ENCODE measurements at regions not wholly inside any gene's neighbourhood (a gene's known extent, or its start where the extent isn't known, plus 50 kb on each side); places are given as distances from the start of the nearest gene placed in this dataset.

- Histone ChIP-seq H3K27me3 (ENCODE audit: insufficient read depth, low read length) (peaks cover 6% of the 10 kb centered on the region; the same call in 1 of the 2 replicates), H3K4me1 (ENCODE audit: control insufficient read depth in 1 of 2, insufficient read depth in 2 of 2, low read length in 2 of 2) (no peaks in the 10 kb centered on the region), H4K20me1 (ENCODE audit: insufficient read depth) (no peaks in the 10 kb centered on the region), H3K4me2 (ENCODE audit: low read length) (no peak overlapping the region), H3K79me2 (ENCODE audit: insufficient read depth, low read length) (no peaks in the 10 kb centered on the region), H3K36me3 (ENCODE audit: control insufficient read depth in 1 of 2, insufficient read depth in 2 of 2, low read length in 2 of 2) (no peaks in the 10 kb centered on the region), H3K27ac (ENCODE audit: low read depth, low read length) (no peak overlapping the region), H2AFZ (ENCODE audit: low read depth, low read length, poor library complexity, severe bottlenecking) (no peak overlapping the region), H3K4me3 (replicated peaks in 1 of 2; ENCODE audit: low read depth in 1 of 2, low read length in 2 of 2) (no peak overlapping the region), H3K9me2 (ENCODE audit: insufficient read depth) (no peaks in the 10 kb centered on the region), H3K9ac (ENCODE audit: low read length) (no peak overlapping the region), H3K9me3 (ENCODE audit: control insufficient read depth in 1 of 2, insufficient read depth in 1 of 2, low read depth in 1 of 2, low read length in 2 of 2) (no peaks in the 10 kb centered on the region)
- ChIA-PET CTCF (no interaction called here), RAD21 (ENCODE audit: low non-redundant PET in 1 of 2, low total read pairs in 2 of 2, uncharacterized antibody in 2 of 2, unreplicated experiment in 2 of 2) (no interaction called here), POLR2A (interaction anchor here (0.6 kb wide), 1 partner anchor 168 kb away, joined by 3 read pairs; the partner anchor contains the start of gene LPIN1)
- TF ChIP-seq EGR1 (IDR thresholded peaks at IDR 0.05; ENCODE audit: low read depth) (no peak), ZFX (IDR thresholded peaks at IDR 0.05) (no peak), YY1 (IDR thresholded peaks at IDR 0.05; ENCODE audit: extremely low read depth, insufficient replicate concordance, low read depth, low read length) (no peak), SP1 (IDR thresholded peaks at IDR 0.05; ENCODE audit: low read depth) (no peak), CBX3 (IDR thresholded peaks at IDR 0.05; ENCODE audit: low read depth) (no peak), CTCF (IDR thresholded peaks at IDR 0.05 in 2 of 3, conservative IDR thresholded peaks at IDR 0.05 in 1 of 3; ENCODE audit: borderline replicate concordance in 1 of 3, insufficient read depth in 1 of 3, low read depth in 2 of 3, low read length in 2 of 3) (no peak), CEBPB (IDR thresholded peaks at IDR 0.05; ENCODE audit: low read depth) (no peak), EZH2phosphoT487 (IDR thresholded peaks at IDR 0.05; ENCODE audit: borderline replicate concordance) (no peak), JUND (IDR thresholded peaks at IDR 0.05) (no peak)
- TF ChIP-seq, protein P1, sequence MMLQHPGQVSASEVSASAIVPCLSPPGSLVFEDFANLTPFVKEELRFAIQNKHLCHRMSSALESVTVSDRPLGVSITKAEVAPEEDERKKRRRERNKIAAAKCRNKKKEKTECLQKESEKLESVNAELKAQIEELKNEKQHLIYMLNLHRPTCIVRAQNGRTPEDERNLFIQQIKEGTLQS (IDR thresholded peaks at IDR 0.05), result no peak
- TF ChIP-seq, protein P2, sequence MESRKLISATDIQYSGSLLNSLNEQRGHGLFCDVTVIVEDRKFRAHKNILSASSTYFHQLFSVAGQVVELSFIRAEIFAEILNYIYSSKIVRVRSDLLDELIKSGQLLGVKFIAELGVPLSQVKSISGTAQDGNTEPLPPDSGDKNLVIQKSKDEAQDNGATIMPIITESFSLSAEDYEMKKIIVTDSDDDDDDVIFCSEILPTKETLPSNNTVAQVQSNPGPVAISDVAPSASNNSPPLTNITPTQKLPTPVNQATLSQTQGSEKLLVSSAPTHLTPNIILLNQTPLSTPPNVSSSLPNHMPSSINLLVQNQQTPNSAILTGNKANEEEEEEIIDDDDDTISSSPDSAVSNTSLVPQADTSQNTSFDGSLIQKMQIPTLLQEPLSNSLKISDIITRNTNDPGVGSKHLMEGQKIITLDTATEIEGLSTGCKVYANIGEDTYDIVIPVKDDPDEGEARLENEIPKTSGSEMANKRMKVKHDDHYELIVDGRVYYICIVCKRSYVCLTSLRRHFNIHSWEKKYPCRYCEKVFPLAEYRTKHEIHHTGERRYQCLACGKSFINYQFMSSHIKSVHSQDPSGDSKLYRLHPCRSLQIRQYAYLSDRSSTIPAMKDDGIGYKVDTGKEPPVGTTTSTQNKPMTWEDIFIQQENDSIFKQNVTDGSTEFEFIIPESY (IDR thresholded peaks at IDR 0.05; ENCODE audit: extremely low read depth, insufficient replicate concordance, low read length), result no peak
- no TSS peak for BruUV-seq (replicated peaks)
- DNase-seq (ENCODE audit: low read depth, low spot score) (no peak), ATAC-seq (no peak)
- intact Hi-C loops (cut with micrococcal nuclease), result no loop called here
These were observed 168.0 kb downstream of the LPIN1 start for GRCh38 chr2:11914455-11914854.
